B cell (primary cell): ENCODE measurements at regions not wholly inside any gene's neighbourhood (a gene's known extent, or its start where the extent isn't known, plus 50 kb on each side); places are given as distances from the start of the nearest gene placed in this dataset.

Experiments used
- ATAC-seq: fragments of 200-7000 bp; cut with Tn5 transposase; one replicate; pipeline ENCODE4 v1.10.0; 2021; ENCODE audit warnings: low read depth, mild to moderate bottlenecking, moderate number of reproducible peaks, moderate library complexity
- CTCF ChIA-PET: fragments of 350-600 bp; sonication (Branson Sonifier 250); formaldehyde crosslinking; loops from one replicate; lab custom pipeline; 2021; ENCODE audit warnings: antibody characterized with exemption, inconsistent platforms; lab: Charles Lee
- POLR2A ChIA-PET: fragments of 350-600 bp; sonication (Branson Sonifier 250); formaldehyde crosslinking; loops from one replicate; lab custom pipeline; 2021; ENCODE audit warnings: antibody characterized with exemption; lab: Charles Lee
- DNase-seq: peaks from one replicate; pipeline ENCODE4 v3.0.0; 2013
- H2AFZ ChIP-seq: 2 replicates; pipeline ENCODE4 v1.6.1; 2012; ENCODE audit warnings: mild to moderate bottlenecking, low read depth, low read length; ENCODE audit not compliant: insufficient read depth, poor library complexity, severe bottlenecking
- H3K27ac ChIP-seq, 2 donors: 1 replicate in 1 of 2; 2 replicates in 1 of 2; pipeline ENCODE4 v1.5.1; 2012 to 2013; ENCODE audit warnings: low read length in 2 of 2, mild to moderate bottlenecking in 2 of 2, moderate library complexity in 1 of 2
- H3K27me3 ChIP-seq, 4 experiments: fragments of 200-600 bp in 1 of 4; sonication (generic) in 1 of 4; replicated peaks in 1 of 4; 1 replicate in 2 of 4; 2 replicates in 2 of 4; pipeline versions ENCODE4 v1.6.1 to v1.7.0; 2013 to 2016; ENCODE audit warnings: low read length in 3 of 4, mild to moderate bottlenecking in 2 of 4, mixed read lengths in 1 of 4, moderate library complexity in 1 of 4; ENCODE audit not compliant: insufficient read depth in 4 of 4, control insufficient read depth in 3 of 4; ENCODE audit errors: control extremely low read depth in 1 of 4
- H3K36me3 ChIP-seq, 2 experiments: replicated peaks in 1 of 2; 1 replicate in 1 of 2; 2 replicates in 1 of 2; pipeline versions ENCODE4 v1.6.1 to v1.7.1; 2013; ENCODE audit warnings: low read length in 1 of 2; ENCODE audit not compliant: insufficient read depth in 2 of 2, control insufficient read depth in 1 of 2; ENCODE audit errors: control extremely low read depth in 1 of 2, extremely low read depth in 1 of 2
- H3K4me1 ChIP-seq, 2 donors: fragments of 200-600 bp in 1 of 2; sonication (generic) in 1 of 2; 1 replicate in 1 of 2; 2 replicates in 1 of 2; pipeline versions ENCODE4 v1.5.1 to v1.6.1; 2013 to 2017; ENCODE audit warnings: low read length in 2 of 2; ENCODE audit not compliant: control insufficient read depth in 2 of 2, insufficient read depth in 2 of 2
- H3K4me2 ChIP-seq: replicated peaks from 2 replicates; pipeline ENCODE3; 2012; ENCODE audit warnings: mild to moderate bottlenecking, low read depth, low read length; ENCODE audit not compliant: poor library complexity, severe bottlenecking
- H3K4me3 ChIP-seq, 5 experiments: fragments of 200-600 bp in 1 of 5; sonication (generic) in 1 of 5; 1 replicate in 3 of 5; 2 replicates in 2 of 5; pipeline versions ENCODE4 v1.5.1 to v1.7.0; 2011 to 2016; ENCODE audit warnings: low read length in 4 of 5, mild to moderate bottlenecking in 4 of 5, low read depth in 2 of 5, control low read depth in 1 of 5, moderate library complexity in 1 of 5; ENCODE audit not compliant: insufficient read depth in 1 of 5; ENCODE audit errors: control extremely low read depth in 1 of 5, extremely low read depth in 1 of 5
- H3K79me2 ChIP-seq: fragments of 200-600 bp; sonication (generic); one replicate; pipeline ENCODE4 v1.6.0; 2016; ENCODE audit warnings: low read length; ENCODE audit not compliant: control insufficient read depth, insufficient read depth
- H3K9ac ChIP-seq: fragments of 200-600 bp; sonication (generic); 2 replicates; pipeline ENCODE4 v1.6.1; 2017; ENCODE audit warnings: mild to moderate bottlenecking, low read length, moderate library complexity
- H3K9me3 ChIP-seq, 3 donors: one replicate each; pipeline versions ENCODE4 v1.6.1 to v1.7.1; 2013; ENCODE audit warnings: low read length in 2 of 3; ENCODE audit not compliant: control insufficient read depth in 2 of 3, insufficient read depth in 1 of 3; ENCODE audit errors: control extremely low read depth in 1 of 3
- H4K20me1 ChIP-seq: 2 replicates; pipeline ENCODE4 v1.6.0; 2012; ENCODE audit warnings: mild to moderate bottlenecking, low read length; ENCODE audit not compliant: insufficient read depth, control insufficient read depth, poor library complexity, severe bottlenecking
- H3K27ac Mint-ChIP-seq: one replicate; pipeline ENCODE4 v1.8.0; 2021; ENCODE audit warnings: mixed read lengths
- H3K27me3 Mint-ChIP-seq: one replicate; pipeline ENCODE4 v1.8.0; 2021; ENCODE audit warnings: mixed read lengths
- H3K4me1 Mint-ChIP-seq: one replicate; pipeline ENCODE4 v1.8.0; 2021; ENCODE audit warnings: mixed read lengths
- H3K4me3 Mint-ChIP-seq: one replicate; pipeline ENCODE4 v1.8.0; 2021; ENCODE audit warnings: mixed read lengths
- H3K9me3 Mint-ChIP-seq: one replicate; pipeline ENCODE4 v1.8.0; 2022; ENCODE audit warnings: mixed read lengths; ENCODE audit not compliant: insufficient read depth
- EZH2 ChIP-seq: IDR thresholded peaks from 2 replicates; pipeline ENCODE4 v1.6.1; 2012; ENCODE audit warnings: borderline replicate concordance, low read depth, mild to moderate bottlenecking, moderate library complexity, low read length; ENCODE audit not compliant: insufficient read depth, poor library complexity, severe bottlenecking
- WGBS: methylation state at CpG from one replicate; pipeline ENCODE4 v1.1.5; 2013; ENCODE audit warnings: missing lambda C conversion rate; ENCODE audit not compliant: insufficient coverage; 5-methylcytosine and 5-hydroxymethylcytosine counted together
- intact Hi-C: fragments of 100-400 bp; cut with micrococcal nuclease; formaldehyde crosslinking; loops from one replicate; pipeline ENCODE4 v1.10.0; 2022
- TF ChIP-seq, protein P1 (sequence below): fragments of 200-600 bp; IDR thresholded peaks from one replicate; pipeline ENCODE4 v1.8.0; 2022; ENCODE audit warnings: antibody characterized with exemption, mild to moderate bottlenecking

DNA sequence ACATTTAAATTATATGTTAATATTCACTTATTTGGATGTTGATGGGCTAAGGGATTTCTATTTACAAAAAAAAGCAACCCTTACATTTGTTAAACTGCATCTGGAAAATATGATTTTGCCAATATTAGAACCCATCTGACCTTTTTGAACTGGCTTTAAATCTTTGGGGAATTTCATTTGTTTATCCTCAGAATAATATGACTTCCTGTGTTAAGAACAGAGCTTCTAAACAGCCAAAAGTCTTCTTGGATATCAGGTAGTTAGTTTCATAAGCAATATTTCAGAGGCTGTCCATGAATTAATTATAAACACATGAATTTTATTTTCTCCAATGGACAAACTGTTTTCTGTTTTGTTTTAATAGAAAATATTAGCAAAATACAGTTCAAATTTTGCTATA, 301.9 kb upstream of the AGTR1 start:
- no peaks in the 10 kb centered on the region for H3K9me3 ChIP-seq
- no peak overlapping the region for H3K27ac Mint-ChIP-seq

DNA sequence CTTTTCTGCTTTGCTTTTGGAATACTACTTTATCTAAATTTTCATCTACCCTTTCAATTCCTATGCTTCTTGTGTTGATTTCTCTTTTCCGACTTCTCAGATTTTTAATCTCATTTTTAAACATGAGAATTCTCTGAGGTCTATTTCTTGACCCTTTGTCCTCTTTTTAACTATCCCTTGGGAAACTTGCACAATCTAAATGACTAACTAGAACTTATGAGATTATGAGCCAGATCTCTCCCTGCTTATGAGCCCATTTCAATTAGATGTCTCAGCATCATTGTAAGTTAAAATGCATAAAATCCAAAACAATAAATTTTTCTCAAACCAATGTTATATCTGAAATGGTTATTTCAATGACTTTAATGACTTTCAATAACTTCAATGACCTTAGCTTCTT, 296.9 kb upstream of the AGTR1 start:
- no peaks in the 10 kb centered on the region for H3K9me3 Mint-ChIP-seq

More for the DNA sequence above, 301.9 kb upstream of the AGTR1 start:
- POLR2A ChIA-PET = no interaction called here
- H3K27me3 Mint-ChIP-seq = no peaks in the 10 kb centered on the region
- no peak overlapping the region for H3K4me3 ChIP-seq
- no peak overlapping the region for H3K4me2 ChIP-seq
- no peaks in the 10 kb centered on the region for H3K36me3 ChIP-seq
- H4K20me1 ChIP-seq = no peaks in the 10 kb centered on the region
- TF ChIP-seq EZH2 = no peak
- TF ChIP-seq, protein P1, sequence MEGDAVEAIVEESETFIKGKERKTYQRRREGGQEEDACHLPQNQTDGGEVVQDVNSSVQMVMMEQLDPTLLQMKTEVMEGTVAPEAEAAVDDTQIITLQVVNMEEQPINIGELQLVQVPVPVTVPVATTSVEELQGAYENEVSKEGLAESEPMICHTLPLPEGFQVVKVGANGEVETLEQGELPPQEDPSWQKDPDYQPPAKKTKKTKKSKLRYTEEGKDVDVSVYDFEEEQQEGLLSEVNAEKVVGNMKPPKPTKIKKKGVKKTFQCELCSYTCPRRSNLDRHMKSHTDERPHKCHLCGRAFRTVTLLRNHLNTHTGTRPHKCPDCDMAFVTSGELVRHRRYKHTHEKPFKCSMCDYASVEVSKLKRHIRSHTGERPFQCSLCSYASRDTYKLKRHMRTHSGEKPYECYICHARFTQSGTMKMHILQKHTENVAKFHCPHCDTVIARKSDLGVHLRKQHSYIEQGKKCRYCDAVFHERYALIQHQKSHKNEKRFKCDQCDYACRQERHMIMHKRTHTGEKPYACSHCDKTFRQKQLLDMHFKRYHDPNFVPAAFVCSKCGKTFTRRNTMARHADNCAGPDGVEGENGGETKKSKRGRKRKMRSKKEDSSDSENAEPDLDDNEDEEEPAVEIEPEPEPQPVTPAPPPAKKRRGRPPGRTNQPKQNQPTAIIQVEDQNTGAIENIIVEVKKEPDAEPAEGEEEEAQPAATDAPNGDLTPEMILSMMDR = no peak
- no peak overlapping the region for H3K27ac ChIP-seq
- H2AFZ ChIP-seq = no peak overlapping the region
- no peak overlapping the region for H3K9ac ChIP-seq
- ATAC-seq (no peak), DNase-seq (no peak)
- H3K9me3 Mint-ChIP-seq = no peaks in the 10 kb centered on the region
- H3K4me3 Mint-ChIP-seq = no peak overlapping the region
- CTCF ChIA-PET = no interaction called here
- no peaks in the 10 kb centered on the region for H3K4me1 ChIP-seq
- no peaks in the 10 kb centered on the region for H3K4me1 Mint-ChIP-seq
- no peaks in the 10 kb centered on the region for H3K79me2 ChIP-seq
- H3K27me3 ChIP-seq = no peaks in the 10 kb centered on the region
- intact Hi-C loops = no loop called here

More for the DNA sequence above, 296.9 kb upstream of the AGTR1 start:
- no peak overlapping the region for H3K9ac ChIP-seq
- no peak for DNase-seq
- Mint-ChIP-seq H3K4me1 (no peaks in the 10 kb centered on the region), H3K4me3 (no peak overlapping the region), H3K27ac (no peak overlapping the region), H3K27me3 (no peaks in the 10 kb centered on the region)
- no peak overlapping the region for H3K4me2 ChIP-seq
- H3K27me3 ChIP-seq = no peaks in the 10 kb centered on the region
- no peak overlapping the region for H3K27ac ChIP-seq
- no peaks in the 10 kb centered on the region for H3K36me3 ChIP-seq
- H2AFZ ChIP-seq = no peak overlapping the region
- no peaks in the 10 kb centered on the region for H3K79me2 ChIP-seq
- intact Hi-C loops = no loop called here
- ChIA-PET POLR2A (no interaction called here), CTCF (no interaction called here)
- TF ChIP-seq EZH2 = no peak
- no peak overlapping the region for H3K4me3 ChIP-seq
- no peak for ATAC-seq
- no CpG with 5 or more reads among the region's 1 CpG for WGBS
- no peaks in the 10 kb centered on the region for H3K4me1 ChIP-seq
- H4K20me1 ChIP-seq = no peaks in the 10 kb centered on the region
- H3K9me3 ChIP-seq = no peaks in the 10 kb centered on the region
